PC-9 (cell line): ENCODE measurements at regions not wholly inside any gene's neighbourhood (a gene's known extent, or its start where the extent isn't known, plus 50 kb on each side); places are given as distances from the start of the nearest gene placed in this dataset.

Experiments used
- CTCF ChIP-seq: fragments of 200-600 bp; sonication (generic); conservative IDR thresholded peaks from 2 replicates; pipeline ENCODE4 v1.6.1; 2017; ENCODE audit warnings: mixed run types, antibody characterized with exemption, mild to moderate bottlenecking, moderate library complexity
- EZH2 ChIP-seq: fragments of 200-600 bp; sonication (generic); IDR thresholded peaks from 2 replicates; pipeline ENCODE4 v1.8.0; 2017; ENCODE audit warnings: antibody characterized with exemption, low read depth

GRCh38 chr2:234394450-234394849 is 102.4 kb downstream of the ARL4C start:
- TF ChIP-seq CTCF: no peak
- no peak for TF ChIP-seq EZH2
